ENCODE measurements at regions not wholly inside any gene's neighbourhood (a gene's known extent, or its start where the extent isn't known, plus 50 kb on each side); places are given as distances from the start of the nearest gene placed in this dataset.

GRCh38 chr11:23227078-23227445, 366.8 kb upstream of the CCDC179 start:
- Histone ChIP-seq H3K9me3 (ENCODE audit: control insufficient read depth, insufficient read depth, low read length) (no peaks in the 10 kb centered on the region), H3K36me3 (ENCODE audit: control insufficient read depth, insufficient read depth, low read length) (no peaks in the 10 kb centered on the region), H3K4me1 (ENCODE audit: control insufficient read depth, insufficient read depth, low read length) (no peaks in the 10 kb centered on the region), H3K27me3 (ENCODE audit: control insufficient read depth, insufficient read depth, low read length) (no peaks in the 10 kb centered on the region), H3K27ac (ENCODE audit: low read length) (no peak overlapping the region), H3K4me3 (ENCODE audit: low read length) (no peak overlapping the region)
- no CpG with 5 or more reads among the region's 3 CpGs for WGBS (ENCODE audit: insufficient coverage, insufficient read length)
- no peak for DNase-seq (ENCODE audit: low read depth, low spot score)

GRCh38 chr11:23232652-23233051, 372.4 kb upstream of the CCDC179 start:
- no peaks in the 10 kb centered on the region for H3K36me3 ChIP-seq (ENCODE audit: control insufficient read depth, insufficient read depth, low read length)
- H3K4me1 ChIP-seq (ENCODE audit: control insufficient read depth, insufficient read depth, low read length): no peaks in the 10 kb centered on the region
- DNase-seq (ENCODE audit: low read depth, low spot score): no peak
- H3K4me3 ChIP-seq (ENCODE audit: low read length): no peak overlapping the region
- no peaks in the 10 kb centered on the region for H3K27me3 ChIP-seq (ENCODE audit: control insufficient read depth, insufficient read depth, low read length)
- no peaks in the 10 kb centered on the region for H3K9me3 ChIP-seq (ENCODE audit: control insufficient read depth, insufficient read depth, low read length)
- H3K27ac ChIP-seq (ENCODE audit: low read length): no peak overlapping the region

GRCh38 chr11:23233075-23233474, 372.8 kb upstream of the CCDC179 start:
- H3K36me3 ChIP-seq (ENCODE audit: control insufficient read depth, insufficient read depth, low read length): no peaks in the 10 kb centered on the region
- no peaks in the 10 kb centered on the region for H3K4me1 ChIP-seq (ENCODE audit: control insufficient read depth, insufficient read depth, low read length)
- H3K4me3 ChIP-seq (ENCODE audit: low read length): no peak overlapping the region
- no peak for DNase-seq (ENCODE audit: low read depth, low spot score)
- no peaks in the 10 kb centered on the region for H3K9me3 ChIP-seq (ENCODE audit: control insufficient read depth, insufficient read depth, low read length)
- H3K27ac ChIP-seq (ENCODE audit: low read length): no peak overlapping the region
- no CpG with 5 or more reads among the region's 3 CpGs for WGBS (ENCODE audit: insufficient coverage, insufficient read length)
- no peaks in the 10 kb centered on the region for H3K27me3 ChIP-seq (ENCODE audit: control insufficient read depth, insufficient read depth, low read length)

DNA sequence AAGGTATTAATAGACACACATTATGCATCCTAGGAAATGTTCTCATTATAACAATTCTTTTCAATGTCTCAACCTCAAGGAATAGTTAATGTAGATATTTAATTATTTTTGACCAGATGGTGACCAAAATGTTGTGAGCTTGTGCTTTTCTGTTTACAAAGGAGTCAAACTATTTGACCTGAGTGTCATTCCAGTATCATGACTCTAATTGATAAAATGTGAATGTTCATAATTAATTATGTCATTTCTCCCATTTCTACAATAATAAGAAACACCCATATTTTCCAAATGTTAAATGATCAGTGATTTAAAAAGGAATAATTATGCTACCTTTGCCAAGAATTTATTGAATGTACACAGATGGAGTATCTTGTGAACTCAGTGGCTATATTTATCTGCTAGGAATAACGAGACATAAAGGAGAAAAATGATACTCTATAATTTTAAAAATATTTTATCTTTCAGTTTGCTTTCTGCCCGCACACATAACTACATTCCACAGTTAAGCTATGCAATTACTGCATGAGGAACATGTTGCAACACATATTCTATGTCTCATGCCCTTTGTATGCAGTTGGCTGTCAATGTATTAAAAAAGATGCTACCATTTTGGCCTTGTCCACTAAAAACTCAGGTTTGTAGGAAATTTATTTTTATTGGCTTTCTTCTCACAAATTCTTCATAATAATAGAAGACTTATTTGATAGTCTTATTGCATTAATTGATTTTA, 376.7 kb upstream of the CCDC179 start:
- Histone ChIP-seq H3K4me1 (ENCODE audit: control insufficient read depth, insufficient read depth, low read length) (no peaks in the 10 kb centered on the region), H3K9me3 (ENCODE audit: control insufficient read depth, insufficient read depth, low read length) (no peaks in the 10 kb centered on the region), H3K27ac (ENCODE audit: low read length) (no peak overlapping the region), H3K27me3 (ENCODE audit: control insufficient read depth, insufficient read depth, low read length) (no peaks in the 10 kb centered on the region), H3K36me3 (ENCODE audit: control insufficient read depth, insufficient read depth, low read length) (no peaks in the 10 kb centered on the region), H3K4me3 (ENCODE audit: low read length) (no peak overlapping the region)
- WGBS (ENCODE audit: insufficient coverage, insufficient read length): no CpG with 5 or more reads among the region's 2 CpGs
- DNase-seq (ENCODE audit: low read depth, low spot score): no peak

DNA sequence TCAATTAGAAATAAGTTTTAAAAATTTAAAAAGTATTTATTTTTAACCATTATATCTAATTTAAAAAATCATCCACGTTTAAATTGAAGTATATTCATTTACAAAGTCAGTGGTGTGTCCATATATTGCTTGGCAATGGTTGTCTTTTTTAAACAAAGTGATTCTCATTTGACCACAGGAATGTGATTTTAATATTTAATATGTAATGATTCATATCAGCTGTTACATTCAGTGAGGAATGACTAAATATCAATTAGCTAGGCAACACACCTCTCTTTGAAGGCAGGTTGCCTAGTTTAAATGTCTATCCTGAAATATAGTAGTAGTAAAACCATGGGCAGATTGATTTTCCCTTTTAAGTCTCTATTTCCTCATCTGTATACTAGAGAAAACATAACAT, 392.2 kb upstream of the CCDC179 start:
- H3K27me3 ChIP-seq (ENCODE audit: control insufficient read depth, insufficient read depth, low read length): no peaks in the 10 kb centered on the region

GRCh38 chr11:23257088-23257487, 396.8 kb upstream of the CCDC179 start:
- Histone ChIP-seq H3K27me3 (ENCODE audit: control insufficient read depth, insufficient read depth, low read length) (no peaks in the 10 kb centered on the region), H3K4me3 (ENCODE audit: low read length) (no peak overlapping the region), H3K4me1 (ENCODE audit: control insufficient read depth, insufficient read depth, low read length) (no peaks in the 10 kb centered on the region), H3K9me3 (ENCODE audit: control insufficient read depth, insufficient read depth, low read length) (no peaks in the 10 kb centered on the region), H3K27ac (ENCODE audit: low read length) (no peak overlapping the region), H3K36me3 (ENCODE audit: control insufficient read depth, insufficient read depth, low read length) (no peaks in the 10 kb centered on the region)
- no peak for DNase-seq (ENCODE audit: low read depth, low spot score)

More for the DNA sequence above, 392.2 kb upstream of the CCDC179 start:
- H3K36me3 ChIP-seq (ENCODE audit: control insufficient read depth, insufficient read depth, low read length): no peaks in the 10 kb centered on the region
- H3K9me3 ChIP-seq (ENCODE audit: control insufficient read depth, insufficient read depth, low read length): no peaks in the 10 kb centered on the region
- DNase-seq (ENCODE audit: low read depth, low spot score): no peak
- H3K4me3 ChIP-seq (ENCODE audit: low read length): no peak overlapping the region
- H3K27ac ChIP-seq (ENCODE audit: low read length): no peak overlapping the region
- WGBS (ENCODE audit: insufficient coverage, insufficient read length): no CpG with 5 or more reads among the region's 1 CpG
- no peaks in the 10 kb centered on the region for H3K4me1 ChIP-seq (ENCODE audit: control insufficient read depth, insufficient read depth, low read length)

DNA sequence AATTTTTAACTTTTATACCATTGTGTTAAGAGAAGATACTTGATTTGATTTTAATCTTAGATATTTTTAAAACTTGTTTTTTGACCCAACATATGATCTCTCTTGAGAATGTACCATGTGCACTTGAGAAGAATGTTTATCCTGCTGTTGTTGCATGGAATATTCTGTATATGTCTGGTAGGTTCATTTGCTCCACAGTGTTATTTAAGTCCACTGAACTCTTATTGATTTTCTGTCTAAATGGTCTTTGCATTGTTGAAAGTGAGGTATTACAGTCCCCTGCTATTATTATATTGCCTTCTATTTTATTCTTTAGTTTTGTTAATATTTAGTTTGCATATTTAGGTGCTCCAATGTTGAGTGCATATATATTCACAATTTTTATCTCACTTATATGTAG, 397.3 kb upstream of the CCDC179 start:
- no peaks in the 10 kb centered on the region for H3K4me1 ChIP-seq (ENCODE audit: control insufficient read depth, insufficient read depth, low read length)
- H3K27me3 ChIP-seq (ENCODE audit: control insufficient read depth, insufficient read depth, low read length): no peaks in the 10 kb centered on the region
- H3K27ac ChIP-seq (ENCODE audit: low read length): no peak overlapping the region
- H3K36me3 ChIP-seq (ENCODE audit: control insufficient read depth, insufficient read depth, low read length): no peaks in the 10 kb centered on the region
- H3K9me3 ChIP-seq (ENCODE audit: control insufficient read depth, insufficient read depth, low read length): no peaks in the 10 kb centered on the region
- no peak for DNase-seq (ENCODE audit: low read depth, low spot score)
- H3K4me3 ChIP-seq (ENCODE audit: low read length): no peak overlapping the region

DNA sequence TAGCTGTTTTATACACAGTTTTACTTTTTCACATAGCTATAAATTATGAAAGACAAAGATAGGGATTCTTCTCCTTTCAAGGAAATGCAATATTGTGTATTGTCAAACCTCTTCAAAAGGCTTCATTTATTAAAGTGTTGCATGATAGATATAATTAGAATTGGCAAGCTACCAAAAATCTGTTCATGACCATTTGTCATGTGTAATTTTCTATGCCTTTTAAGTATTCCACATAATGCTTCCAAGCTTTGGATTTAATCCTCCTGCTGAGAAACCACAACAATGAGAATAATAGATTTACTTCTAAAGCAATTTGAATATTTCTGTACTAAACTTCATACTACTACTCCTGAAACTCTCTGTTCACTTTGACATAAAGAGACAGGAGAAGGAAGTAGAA, 403.2 kb upstream of the CCDC179 start:
- Histone ChIP-seq H3K36me3 (ENCODE audit: control insufficient read depth, insufficient read depth, low read length) (no peaks in the 10 kb centered on the region), H3K9me3 (ENCODE audit: control insufficient read depth, insufficient read depth, low read length) (no peaks in the 10 kb centered on the region), H3K27ac (ENCODE audit: low read length) (no peak overlapping the region), H3K4me1 (ENCODE audit: control insufficient read depth, insufficient read depth, low read length) (no peaks in the 10 kb centered on the region), H3K27me3 (ENCODE audit: control insufficient read depth, insufficient read depth, low read length) (no peaks in the 10 kb centered on the region), H3K4me3 (ENCODE audit: low read length) (no peak overlapping the region)
- DNase-seq (ENCODE audit: low read depth, low spot score): no peak

GRCh38 chr11:23272095-23272494, 411.8 kb upstream of the CCDC179 start:
- Histone ChIP-seq H3K9me3 (ENCODE audit: control insufficient read depth, insufficient read depth, low read length) (no peaks in the 10 kb centered on the region), H3K4me1 (ENCODE audit: control insufficient read depth, insufficient read depth, low read length) (no peaks in the 10 kb centered on the region), H3K27ac (ENCODE audit: low read length) (no peak overlapping the region), H3K27me3 (ENCODE audit: control insufficient read depth, insufficient read depth, low read length) (no peaks in the 10 kb centered on the region), H3K4me3 (ENCODE audit: low read length) (no peak overlapping the region), H3K36me3 (ENCODE audit: control insufficient read depth, insufficient read depth, low read length) (no peaks in the 10 kb centered on the region)
- DNase-seq (ENCODE audit: low read depth, low spot score): no peak

- no peak overlapping the region for H3K4me3 ChIP-seq (ENCODE audit: low read length)
- no peaks in the 10 kb centered on the region for H3K4me1 ChIP-seq (ENCODE audit: control insufficient read depth, insufficient read depth, low read length)
- no peaks in the 10 kb centered on the region for H3K27me3 ChIP-seq (ENCODE audit: control insufficient read depth, insufficient read depth, low read length)
- no CpG with 5 or more reads among the region's 4 CpGs for WGBS (ENCODE audit: insufficient coverage, insufficient read length)
- no peaks in the 10 kb centered on the region for H3K36me3 ChIP-seq (ENCODE audit: control insufficient read depth, insufficient read depth, low read length)
- DNase-seq (ENCODE audit: low read depth, low spot score): no peak
- no peaks in the 10 kb centered on the region for H3K9me3 ChIP-seq (ENCODE audit: control insufficient read depth, insufficient read depth, low read length)
- no peak overlapping the region for H3K27ac ChIP-seq (ENCODE audit: low read length)
These were observed 417.8 kb upstream of the CCDC179 start for GRCh38 chr11:23278121-23278520.

- H3K27ac ChIP-seq (ENCODE audit: low read length): no peak overlapping the region
- no peaks in the 10 kb centered on the region for H3K9me3 ChIP-seq (ENCODE audit: control insufficient read depth, insufficient read depth, low read length)
- H3K4me1 ChIP-seq (ENCODE audit: control insufficient read depth, insufficient read depth, low read length): no peaks in the 10 kb centered on the region
- DNase-seq (ENCODE audit: low read depth, low spot score): no peak
- H3K36me3 ChIP-seq (ENCODE audit: control insufficient read depth, insufficient read depth, low read length): no peaks in the 10 kb centered on the region
- H3K4me3 ChIP-seq (ENCODE audit: low read length): no peak overlapping the region
- H3K27me3 ChIP-seq (ENCODE audit: control insufficient read depth, insufficient read depth, low read length): no peaks in the 10 kb centered on the region
- WGBS (ENCODE audit: insufficient coverage, insufficient read length): no CpG with 5 or more reads among the region's 2 CpGs
These were observed 419.8 kb upstream of the CCDC179 start for GRCh38 chr11:23280088-23280487.
